ENCODE measurements at regions not wholly inside any gene's neighbourhood (a gene's known extent, or its start where the extent isn't known, plus 50 kb on each side); places are given as distances from the start of the nearest gene placed in this dataset.
"Not testable (repeated sequence)": the region's sequence is repeated elsewhere in the genome, so short reads cannot be mapped to it uniquely, and the experiment has no call there.

DNA sequence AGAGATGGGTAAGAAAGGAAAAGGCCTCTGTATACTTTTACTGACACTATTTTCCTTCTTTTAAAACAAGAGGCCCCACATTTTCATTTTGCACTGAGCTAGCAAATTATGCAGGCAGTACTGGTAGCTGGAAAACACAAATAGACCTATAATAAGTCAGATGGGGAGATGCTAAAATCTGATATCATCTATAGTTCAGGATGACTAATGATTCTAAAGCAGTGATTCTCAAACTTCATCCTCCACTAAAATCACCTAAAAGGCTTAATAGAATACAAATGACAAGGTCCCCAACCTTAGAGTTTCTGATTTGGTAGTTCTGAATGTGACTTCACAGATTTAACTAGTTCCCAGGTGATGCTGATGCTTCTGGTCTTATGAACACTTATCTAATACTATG is 247.3 kb upstream of the DIPK2B start:
- DNase-seq = no peak

DNA sequence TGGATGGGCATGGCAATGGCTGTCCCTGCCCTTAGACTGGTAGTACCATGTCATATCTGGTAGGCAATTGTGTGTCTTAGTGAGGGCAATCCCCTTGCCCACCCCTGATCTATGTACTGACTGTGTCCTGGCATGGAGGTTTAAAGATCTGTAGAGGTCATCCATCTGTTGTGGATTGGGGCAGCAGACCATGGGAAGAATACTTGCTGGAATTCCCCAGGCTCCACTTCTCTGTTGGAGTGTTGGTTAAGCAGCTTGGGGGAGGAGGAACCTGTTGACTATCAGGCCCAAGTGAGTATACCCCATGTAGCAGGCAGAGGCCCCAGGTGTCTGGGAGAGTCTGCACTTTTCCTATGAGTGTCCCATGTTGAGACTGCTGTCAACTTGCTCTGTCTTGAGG is 246.7 kb upstream of the DIPK2B start:
- DNase-seq = no peak

DNA sequence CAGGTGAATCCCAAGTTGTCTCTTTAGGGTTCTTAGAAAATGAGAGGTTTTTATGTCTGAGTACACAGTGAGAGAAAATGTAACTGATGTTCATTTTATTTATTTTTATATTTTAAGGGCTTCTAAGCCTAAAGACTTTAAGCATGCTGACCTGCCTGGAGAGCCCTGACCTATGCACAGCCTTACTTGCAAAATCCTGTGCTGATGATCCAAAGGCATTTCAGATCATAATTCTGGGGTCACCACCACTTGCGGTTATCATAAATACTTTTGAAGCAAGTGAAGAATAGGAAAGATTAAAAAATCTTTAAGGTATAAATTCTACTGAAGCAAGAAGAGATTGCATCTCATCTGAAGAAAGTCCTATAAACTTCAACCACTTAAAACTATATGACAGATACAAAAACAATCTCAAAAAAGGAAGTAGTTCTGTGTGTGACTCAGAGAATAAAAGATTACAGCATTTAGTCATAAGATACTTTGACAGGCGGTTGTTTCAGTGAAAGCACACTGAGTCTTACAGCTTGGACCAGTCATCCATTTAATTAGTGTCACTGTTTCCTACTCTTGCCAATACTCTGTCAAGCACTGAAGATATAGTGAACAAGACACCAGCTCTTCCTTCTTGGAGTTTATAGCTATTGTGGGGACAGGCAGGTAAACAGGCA is 245.2 kb upstream of the DIPK2B start:
- DNase-seq = no peak

DNA sequence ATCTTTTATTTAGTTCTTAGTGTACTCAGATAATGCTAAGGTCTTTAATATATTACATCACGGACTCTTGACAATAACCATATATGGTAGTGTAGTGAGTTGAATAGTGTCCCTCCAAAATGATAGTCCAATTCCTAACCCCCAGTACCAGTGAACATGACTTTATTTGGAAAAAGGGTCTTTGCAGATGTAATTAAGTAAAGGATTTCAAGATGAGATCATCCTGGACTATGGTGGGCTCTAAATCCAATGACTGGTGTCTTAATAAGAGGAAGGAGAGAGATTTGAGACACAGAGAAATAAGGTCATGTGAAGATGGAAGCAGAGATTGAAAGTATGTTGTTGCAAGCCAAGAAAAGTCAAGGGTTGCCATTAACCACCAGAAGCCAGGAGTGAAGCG is 236.5 kb upstream of the DIPK2B start:
- no peak for DNase-seq

DNA sequence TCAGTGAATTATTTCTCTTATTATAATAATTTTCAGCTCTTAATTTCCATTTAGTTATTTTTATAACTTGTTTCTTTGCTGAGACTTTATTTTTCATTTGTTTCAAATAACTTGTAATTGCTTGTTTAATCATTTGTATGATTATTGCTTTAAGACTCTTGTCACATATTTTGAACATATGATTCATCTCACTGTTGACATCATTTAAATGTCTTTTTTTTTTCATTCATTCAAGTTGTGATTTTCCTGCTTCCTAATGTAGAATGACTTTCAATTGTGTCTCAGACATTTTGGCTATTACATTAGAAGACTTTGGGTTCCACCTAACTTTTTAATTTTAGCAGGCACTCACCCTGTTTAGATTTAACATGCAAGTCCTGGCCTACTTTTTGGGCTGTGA is 234.8 kb upstream of the DIPK2B start:
- DNase-seq = no peak

DNA sequence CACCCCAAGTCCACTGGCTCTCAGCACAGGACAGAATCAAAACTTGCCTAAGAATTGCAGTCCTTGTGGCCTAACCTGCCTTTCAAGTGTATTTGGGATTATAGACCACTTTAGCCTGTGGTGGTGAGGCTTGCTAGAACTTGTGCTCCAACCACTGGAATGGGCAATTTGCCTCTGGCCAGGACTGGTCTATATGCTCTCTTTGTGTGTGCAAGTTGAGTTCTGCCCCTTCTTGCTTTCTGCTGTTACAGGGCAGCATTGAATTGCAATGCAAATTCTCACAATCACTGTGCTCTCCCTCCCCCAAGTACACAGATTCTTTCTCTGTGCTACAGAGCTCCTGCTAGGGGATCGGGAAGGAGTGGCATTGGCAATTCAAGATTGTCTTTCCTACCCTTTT is 233.6 kb upstream of the DIPK2B start:
- no peak for DNase-seq

DNA sequence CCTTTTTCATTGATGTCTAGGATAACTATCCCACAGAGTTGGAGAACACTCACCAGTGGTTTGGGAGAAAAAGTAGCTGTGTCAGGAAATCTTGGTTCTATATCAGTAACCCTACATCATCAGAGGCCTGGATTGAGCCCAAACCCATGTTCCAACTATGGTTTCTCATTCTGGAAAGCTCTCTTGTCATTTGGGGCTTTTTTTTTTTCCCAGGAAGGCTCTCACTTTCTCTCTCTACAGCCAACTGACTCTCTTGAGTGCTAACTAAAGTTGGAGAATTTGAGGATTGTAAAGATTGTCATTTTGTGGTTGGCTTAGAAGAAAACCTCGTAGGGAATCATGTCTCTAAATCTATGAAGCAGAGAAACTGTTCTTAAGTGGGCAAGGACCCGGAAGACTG is 228.2 kb upstream of the DIPK2B start:
- no peak for DNase-seq

DNA sequence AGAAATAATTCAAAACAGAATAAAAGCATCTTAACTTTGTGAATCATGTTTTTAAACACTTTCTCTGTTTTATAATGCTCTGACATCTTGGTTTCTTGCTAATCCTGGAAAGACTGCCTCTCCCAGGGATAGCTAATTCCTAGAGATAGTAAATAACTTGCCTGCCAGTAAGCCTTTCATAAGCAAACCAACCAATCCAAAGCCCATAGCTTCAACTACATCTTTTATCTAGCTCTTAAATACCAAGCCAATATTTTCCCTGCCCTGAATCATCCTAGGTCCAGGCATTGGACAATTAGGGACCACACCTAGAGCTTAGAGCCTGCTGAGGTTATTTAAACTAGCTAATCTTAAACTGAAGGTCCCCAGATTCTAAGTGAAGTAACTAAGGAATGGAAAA is 223.7 kb upstream of the DIPK2B start:
- no peak for DNase-seq

DNA sequence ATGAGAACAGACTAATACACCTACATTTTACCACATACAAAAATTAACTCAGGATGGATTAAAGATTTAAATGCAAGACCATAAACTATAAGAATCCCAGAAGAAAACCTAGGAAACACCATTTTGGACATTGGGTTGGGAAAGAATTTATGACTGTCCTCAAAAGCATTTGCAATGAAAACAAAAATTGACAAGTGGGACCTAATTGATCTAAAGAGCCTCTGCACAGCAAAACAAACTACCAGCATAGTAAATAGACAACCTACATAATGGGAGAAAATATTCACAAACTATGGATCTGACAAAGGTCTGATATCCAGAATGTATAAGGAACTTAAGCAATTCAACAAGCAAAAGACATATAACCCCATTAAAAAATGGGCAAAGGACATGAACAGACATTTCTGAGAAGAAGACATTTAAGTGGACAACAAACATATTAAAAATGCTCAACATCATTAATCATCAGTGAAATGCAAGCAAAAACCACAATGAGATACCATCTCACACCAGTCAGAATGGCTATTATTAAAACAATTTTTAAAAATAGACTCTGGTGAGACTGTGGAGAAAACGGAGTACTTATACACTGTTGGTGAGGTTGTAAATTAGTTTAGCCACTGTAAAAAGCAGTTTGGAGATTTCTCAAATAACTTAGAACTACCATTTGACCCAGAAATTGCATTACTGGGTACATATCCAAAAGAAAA is 221.7 kb upstream of the DIPK2B start:
- no peak for DNase-seq

DNA sequence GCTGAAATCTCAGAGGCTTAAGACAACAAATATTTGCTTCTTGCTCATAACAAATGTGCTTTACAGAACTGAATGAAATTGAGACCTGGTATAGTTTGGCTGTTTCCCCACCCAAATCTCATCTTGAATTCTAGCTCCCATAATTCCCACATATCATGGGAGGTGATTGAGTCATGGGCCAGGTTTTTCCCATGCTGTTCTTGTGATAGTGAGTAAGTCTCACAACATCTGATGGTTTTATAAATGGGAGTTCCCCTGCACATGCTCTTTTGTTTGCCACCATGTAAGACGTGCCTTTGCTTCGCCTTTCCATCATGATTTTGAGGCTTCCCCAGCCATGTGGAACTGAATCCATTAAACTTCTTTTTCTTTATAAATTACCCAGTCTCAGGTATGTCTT is 221.1 kb upstream of the DIPK2B start:
- DNase-seq = no peak

DNA sequence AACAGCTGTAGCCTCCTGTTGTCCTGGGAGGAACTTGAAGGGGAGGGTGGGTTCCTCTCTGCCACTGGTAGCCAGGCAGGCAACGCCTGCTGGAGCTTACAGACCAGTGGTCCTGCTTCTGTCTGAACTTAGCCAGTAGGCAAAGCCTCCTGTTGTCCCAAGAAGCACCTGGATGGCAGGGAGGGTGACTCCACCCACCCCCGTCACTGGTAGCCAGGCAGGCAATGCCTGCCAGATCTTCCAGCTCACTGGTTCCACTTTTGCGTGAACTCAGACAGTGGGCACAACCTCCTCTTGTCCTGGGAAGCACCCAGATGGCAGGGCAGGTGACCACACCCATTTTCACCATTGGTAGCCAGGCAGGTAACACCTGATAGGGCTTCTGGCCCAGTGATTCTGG is 203.5 kb upstream of the DIPK2B start:
- no peak for DNase-seq

DNA sequence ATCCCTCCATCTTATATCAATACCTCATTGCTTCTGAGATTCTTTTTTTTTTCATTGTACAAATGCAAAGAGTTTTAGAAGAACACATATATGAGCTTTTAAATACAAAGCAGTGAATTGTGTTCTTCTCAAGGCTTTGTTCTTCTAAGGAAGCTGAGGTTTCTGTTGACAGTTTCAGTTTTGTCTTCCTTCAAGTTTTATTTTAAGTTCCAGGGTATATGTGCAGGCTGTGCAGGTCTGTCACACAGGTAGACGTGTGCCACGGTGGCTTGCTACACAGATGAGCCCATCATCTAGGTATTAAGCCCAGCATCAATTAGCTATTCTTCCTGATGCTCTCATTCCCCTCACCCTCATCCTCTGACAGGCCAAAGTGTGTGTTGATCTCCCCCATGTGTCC is 201.2 kb upstream of the DIPK2B start:
- no peak for DNase-seq

DNA sequence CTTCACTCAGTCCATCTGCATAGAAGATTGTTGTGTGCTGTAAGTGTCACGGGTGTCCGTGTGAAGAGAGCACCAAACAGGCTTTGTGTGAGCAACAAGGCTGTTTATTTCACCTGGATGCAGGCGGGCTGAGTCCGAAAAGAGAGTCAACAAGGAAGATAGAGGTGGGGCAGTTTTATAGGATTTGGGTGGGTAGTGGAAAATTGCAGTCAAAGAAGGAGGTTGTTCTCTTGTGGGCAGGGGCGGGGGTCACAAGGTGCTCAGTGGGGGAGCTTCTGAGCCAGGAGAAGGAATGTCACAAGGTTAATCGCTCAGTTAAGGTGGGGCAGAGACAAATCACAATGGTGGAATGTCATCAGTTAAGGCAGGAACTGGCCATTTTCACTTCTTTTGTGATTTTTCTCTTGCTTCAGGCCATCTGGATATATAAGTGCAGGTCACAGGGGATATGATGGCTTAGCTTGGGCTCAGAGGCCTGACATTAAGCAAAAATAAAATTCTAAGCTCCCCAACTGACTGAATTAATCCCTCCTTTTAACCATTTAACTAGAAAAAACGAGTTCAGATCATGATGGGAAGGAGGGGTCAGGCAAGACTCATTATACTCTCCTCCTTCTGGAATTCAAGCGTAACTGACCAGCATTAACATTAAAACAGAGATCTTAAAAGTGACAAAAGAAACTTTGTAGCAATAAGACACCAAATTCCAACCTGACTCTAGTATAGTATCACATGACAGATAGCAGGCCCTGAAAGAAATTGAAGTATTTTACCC is 200.5 kb upstream of the DIPK2B start:
- DNase-seq = not testable (repeated sequence)

DNA sequence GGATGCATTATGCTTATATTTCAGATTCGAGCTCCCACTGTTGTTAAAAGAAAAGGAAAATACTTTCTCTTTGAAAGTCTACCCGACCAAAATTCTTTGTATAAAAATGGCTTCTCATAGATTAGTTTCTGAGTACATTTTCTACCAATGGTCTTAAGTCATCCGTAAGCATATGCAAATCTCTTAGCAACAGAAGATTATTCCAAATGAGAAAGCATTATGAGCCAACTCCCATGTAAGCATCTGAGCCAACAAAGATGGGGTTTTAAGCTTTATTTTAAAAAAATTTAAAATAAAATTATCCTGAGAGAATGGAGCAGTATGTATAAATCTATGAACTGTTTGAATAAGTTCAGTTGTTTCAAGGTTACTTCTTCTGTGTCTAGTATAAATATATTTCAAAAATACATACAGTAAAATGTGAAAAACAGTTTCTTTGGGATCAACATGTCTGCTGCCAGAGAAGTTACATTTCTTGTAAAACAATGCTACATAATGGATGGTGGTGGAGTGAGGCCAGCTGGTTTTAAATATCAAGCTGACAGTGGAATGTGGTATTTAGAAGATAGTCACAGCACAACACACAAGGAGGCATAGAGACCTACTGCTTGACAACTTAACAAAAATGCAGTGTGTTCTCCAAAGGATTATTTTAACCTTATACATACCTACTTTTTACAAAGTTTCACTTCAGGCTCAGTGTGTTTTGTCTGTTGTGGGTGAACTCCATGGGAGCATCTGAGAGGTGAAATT is 199.5 kb upstream of the DIPK2B start:
- DNase-seq = no peak

DNA sequence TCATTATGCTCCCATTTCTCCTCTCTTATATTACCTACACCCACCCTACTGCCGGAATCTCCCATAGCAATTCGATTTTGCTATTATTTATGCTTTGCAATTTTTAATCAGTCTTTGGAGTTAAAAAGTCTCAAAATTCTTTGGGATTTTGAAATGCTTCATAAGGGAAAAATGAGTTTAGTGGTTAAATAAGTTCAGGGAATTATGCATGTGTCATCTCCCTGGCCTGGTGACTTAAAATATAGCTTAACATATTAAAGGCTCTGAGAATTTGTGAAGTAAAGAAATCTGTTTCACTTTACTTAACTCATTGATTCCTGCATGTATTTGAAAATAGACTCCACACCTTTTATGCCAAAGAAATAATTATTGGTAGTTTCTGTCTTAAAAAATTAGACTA is 185.1 kb upstream of the DIPK2B start:
- DNase-seq = no peak

DNA sequence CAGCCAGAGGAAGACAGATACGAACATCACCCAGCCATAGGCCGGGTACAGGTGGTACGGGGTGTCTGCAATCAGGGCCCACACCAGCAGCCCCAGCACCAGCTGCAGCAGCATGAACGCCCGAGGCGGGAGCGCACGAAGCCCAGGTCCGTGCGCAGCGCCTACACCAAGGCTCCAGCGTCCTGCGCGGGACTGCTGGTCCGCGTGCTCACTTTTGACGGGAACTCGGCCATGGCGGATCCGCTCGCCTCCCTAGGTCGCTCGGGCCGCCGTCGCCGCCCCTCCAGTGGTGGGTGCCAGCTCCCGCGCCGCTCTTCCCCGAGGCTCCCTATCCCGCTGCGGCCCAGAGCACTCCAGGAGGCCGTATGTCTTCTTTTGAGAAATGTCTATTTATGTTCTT is 181.2 kb upstream of the DIPK2B start:
- no peak for DNase-seq

DNA sequence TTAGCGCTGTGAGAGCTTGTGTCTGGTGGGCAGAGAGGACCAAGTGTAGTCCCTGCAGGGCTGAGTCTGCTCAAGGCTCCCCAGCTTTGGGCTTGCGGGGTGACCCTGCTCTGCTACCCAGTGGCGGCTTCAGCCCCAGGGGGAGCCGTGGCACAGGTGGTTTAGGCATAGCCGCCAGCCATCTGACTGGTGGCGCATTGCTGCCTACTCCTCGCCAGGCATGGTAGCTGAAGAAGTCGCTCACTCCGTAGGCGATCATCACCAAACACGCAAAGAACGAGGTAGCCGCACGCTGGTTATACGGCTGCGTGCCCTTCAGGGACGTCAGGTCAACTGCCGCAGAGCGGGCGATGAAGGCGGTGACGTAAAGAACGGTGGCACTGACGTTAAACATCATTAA is 180.7 kb upstream of the DIPK2B start:
- no peak for DNase-seq

DNA sequence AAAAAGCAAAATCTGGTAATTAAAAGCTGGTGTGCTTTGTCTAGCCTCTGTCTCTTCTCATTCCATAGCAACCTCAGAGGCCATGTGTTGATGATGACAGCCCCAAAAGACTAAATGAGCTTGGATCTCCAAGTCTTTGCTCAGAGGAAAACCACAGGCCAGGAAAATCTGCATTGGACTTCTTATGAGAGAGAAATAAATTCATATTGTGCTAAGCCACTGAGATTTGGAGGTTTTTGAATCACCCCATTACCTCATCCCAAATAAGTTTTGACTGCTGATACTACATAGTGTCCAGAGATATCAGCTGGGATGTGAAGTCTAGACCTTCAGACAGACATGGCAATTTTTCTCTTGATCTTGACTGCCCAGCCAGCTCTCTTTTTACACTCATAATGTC is 178.6 kb upstream of the DIPK2B start:
- no peak for DNase-seq

DNA sequence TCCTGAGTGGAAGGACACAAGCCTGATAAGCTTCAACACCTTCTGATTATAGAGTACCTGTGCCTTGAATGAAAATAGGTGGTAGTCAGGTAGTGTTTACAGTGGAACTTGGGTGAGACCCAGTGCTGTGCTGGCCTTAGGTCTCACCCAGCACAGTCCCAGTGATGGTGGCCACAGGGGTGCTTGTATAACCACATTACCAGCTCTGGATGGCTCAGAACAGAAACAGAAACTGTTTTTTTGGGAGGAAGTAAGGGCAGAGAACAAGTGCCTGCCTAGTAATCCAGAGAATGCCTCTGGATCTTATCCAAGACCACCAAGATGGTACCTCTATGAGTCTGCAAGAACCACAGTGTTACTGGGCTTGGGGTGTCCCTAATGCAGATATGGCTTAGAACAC is 171.5 kb upstream of the DIPK2B start:
- DNase-seq = no peak

DNA sequence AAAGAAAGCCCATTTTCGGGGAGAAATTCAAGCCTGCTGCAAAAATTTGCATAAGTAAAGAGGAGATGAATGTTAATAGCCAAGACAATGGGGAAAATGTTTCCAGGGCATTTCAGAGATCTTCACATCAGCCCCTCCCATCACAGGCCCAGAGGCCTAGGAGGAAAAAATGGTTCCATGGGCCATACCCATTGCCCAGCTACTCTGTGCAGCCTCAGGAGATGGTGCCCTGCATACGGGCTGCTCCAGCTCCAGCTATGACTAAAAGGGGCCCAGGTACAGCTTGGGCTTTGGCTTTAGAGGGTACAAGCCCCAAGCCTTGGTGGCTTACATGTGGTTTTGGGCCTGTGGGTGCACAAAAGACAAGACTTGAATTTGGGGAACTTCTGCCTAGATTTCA is 168.0 kb upstream of the DIPK2B start:
- DNase-seq = no peak

DNA sequence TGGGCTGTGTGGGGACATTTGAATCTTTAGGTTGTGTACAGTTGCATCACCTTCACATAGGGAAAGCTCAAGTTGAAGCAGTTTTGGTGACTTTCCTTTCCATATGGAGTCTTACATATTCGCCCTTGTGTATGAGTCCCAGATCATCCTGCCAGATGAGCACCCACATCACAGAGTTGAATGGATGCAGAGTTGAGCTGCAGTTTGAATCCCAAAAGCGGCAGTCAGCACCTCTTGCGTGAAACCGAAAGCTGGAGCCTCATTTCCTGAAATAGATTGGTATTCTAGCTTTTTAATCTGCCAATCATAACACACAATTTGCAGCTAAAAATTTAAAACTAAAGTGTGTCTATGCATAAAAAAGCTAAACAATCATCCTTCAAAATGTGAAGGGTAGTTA is 162.9 kb upstream of the DIPK2B start:
- DNase-seq = no peak

DNA sequence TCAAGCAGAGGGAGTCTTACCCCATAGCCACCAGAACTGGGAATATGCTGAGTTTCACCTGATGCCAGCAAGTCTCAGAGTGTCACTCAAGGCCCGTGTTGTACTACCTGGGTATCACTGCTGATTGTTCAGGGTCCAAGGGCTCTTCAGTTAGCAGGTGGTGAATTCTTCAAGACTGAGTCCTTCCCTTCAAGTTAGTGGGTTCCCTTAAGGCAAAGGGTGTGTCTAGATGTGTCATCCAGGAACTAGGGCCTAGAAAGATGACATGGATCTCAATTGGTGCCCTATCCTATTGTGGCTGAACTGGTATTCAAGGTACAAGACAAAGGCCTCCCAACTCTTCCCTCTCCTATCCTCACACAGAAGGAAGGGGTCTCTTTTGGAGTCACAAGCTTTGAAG is 159.9 kb upstream of the DIPK2B start:
- no peak for DNase-seq

DNA sequence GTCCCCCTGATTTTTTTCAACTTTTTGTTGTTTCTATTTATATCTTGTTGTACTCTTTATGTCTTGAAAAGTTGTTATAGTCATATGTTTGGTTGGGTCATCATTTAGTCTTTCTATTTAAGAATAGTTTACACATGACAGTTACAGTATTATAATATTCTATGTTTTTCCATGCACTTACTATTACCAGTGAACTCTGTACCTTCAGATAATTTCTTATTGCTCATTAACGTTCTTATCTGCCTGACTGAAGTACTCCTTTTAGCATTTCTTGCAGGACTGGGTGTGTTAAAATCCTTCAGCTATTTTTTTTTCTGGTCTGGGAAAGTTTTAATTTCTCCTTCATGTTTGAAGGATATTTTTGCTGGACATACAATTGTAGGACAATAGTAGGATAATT is 157.7 kb upstream of the DIPK2B start:
- DNase-seq = no peak

DNA sequence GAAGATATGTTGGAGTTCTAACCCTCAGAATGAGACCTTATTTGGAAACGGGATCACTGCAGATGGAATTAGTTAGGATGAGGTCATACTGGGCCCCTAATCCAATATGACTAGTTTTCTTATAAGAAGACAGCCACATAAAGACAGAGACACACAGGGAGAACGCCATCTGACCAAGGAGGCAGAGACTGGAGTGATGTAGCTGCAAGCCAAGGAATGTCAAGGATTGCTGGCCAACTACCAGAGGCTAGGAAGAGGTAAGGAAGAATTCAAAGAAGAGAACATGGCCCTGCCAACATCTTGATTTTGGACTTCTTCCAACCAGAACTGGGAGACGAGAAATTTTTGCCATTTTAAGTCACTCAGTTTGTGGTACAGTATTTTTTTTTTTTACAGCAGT is 152.8 kb upstream of the DIPK2B start:
- DNase-seq = no peak

All from T-helper 9 cell (primary cell).